SK-N-SH (cell line): ENCODE measurements at regions not wholly inside any gene's neighbourhood (a gene's known extent, or its start where the extent isn't known, plus 50 kb on each side); places are given as distances from the start of the nearest gene placed in this dataset.

Source experiments
- CTCF ChIA-PET: fragments of 300-600, 350-600 bp; formaldehyde crosslinking; extraction: SDS; loops from one replicate; lab custom pipeline; 2021; lab: Yijun Ruan, JAX
- POLR2A ChIA-PET: fragments of 350-600 bp; sonication (Branson Sonifier 250); formaldehyde crosslinking; extraction: SDS; loops from one replicate; lab custom pipeline; 2020; ENCODE audit warnings: antibody characterized with exemption, inconsistent platforms; lab: Yijun Ruan, JAX
- DNase-seq: peaks from one replicate; pipeline ENCODE4 v3.0.0; 2012
- H2AFZ ChIP-seq: fragments of 200-600 bp; sonication (generic); 2 replicates; pipeline ENCODE4 v1.8.1; 2016; ENCODE audit warnings: antibody characterized with exemption, mild to moderate bottlenecking, low read depth
- H3F3A ChIP-seq: fragments of 200-600 bp; sonication (generic); replicated peaks from 2 replicates; pipeline ENCODE3; 2016; ENCODE audit warnings: antibody characterized with exemption, mild to moderate bottlenecking; ENCODE audit not compliant: insufficient read depth
- H3K27ac ChIP-seq, 2 experiments: fragments of 200-500 bp in 1 of 2; fragments of 200-600 bp in 1 of 2; sonication (Bioruptor generic) in 1 of 2; sonication (generic), shearing (Covaris generic) in 1 of 2; 2 replicates each; pipeline versions ENCODE4 v1.5.1 to v1.6.1; 2014 to 2016; ENCODE audit warnings: low read depth in 2 of 2, inconsistent platforms in 1 of 2, low read length in 1 of 2, mild to moderate bottlenecking in 1 of 2, mixed read lengths in 1 of 2
- H3K27me3 ChIP-seq: fragments of 200-600 bp; sonication (generic), shearing (Covaris generic); 2 replicates; pipeline ENCODE4 v1.6.1; 2016; ENCODE audit warnings: mixed run types; ENCODE audit not compliant: insufficient read depth
- H3K36me3 ChIP-seq, 2 experiments: fragments of 200-500 bp in 1 of 2; fragments of 200-600 bp in 1 of 2; sonication (Bioruptor generic) in 1 of 2; sonication (generic) in 1 of 2; replicated peaks in 1 of 2; 2 replicates each; pipeline versions ENCODE3 to v1.5.1; 2014 to 2016; ENCODE audit warnings: low read length in 1 of 2, mild to moderate bottlenecking in 1 of 2; ENCODE audit not compliant: insufficient read depth in 2 of 2, control insufficient read depth in 1 of 2
- H3K4me1 ChIP-seq, 2 experiments: fragments of 200-500 bp in 1 of 2; fragments of 200-600 bp in 1 of 2; sonication (Bioruptor generic) in 1 of 2; sonication (generic), shearing (Covaris generic) in 1 of 2; 2 replicates each; pipeline versions ENCODE4 v1.5.1 to v1.6.1; 2014 to 2016; ENCODE audit warnings: low read depth in 1 of 2, low read length in 1 of 2, mixed run types in 1 of 2; ENCODE audit not compliant: insufficient read depth in 2 of 2, control insufficient read depth in 1 of 2
- H3K4me2 ChIP-seq: fragments of 200-600 bp; sonication (generic), shearing (Covaris generic); 2 replicates; pipeline ENCODE4 v1.6.1; 2017; ENCODE audit warnings: mixed run types
- H3K4me3 ChIP-seq, 2 experiments: fragments of 200-500 bp in 1 of 2; fragments of 200-600 bp in 1 of 2; sonication (Bioruptor generic) in 1 of 2; sonication (generic), shearing (Covaris generic) in 1 of 2; 2 replicates each; pipeline versions ENCODE4 v1.5.1 to v1.8.1; 2014 to 2016; ENCODE audit warnings: low read depth in 2 of 2, inconsistent platforms in 1 of 2, low read length in 1 of 2, mild to moderate bottlenecking in 1 of 2, mixed read lengths in 1 of 2, moderate library complexity in 1 of 2
- H3K79me2 ChIP-seq: fragments of 200-600 bp; sonication (generic); 2 replicates; pipeline ENCODE4 v1.8.1; 2017; ENCODE audit warnings: mild to moderate bottlenecking; ENCODE audit not compliant: insufficient read depth
- H3K9ac ChIP-seq: fragments of 200-600 bp; sonication (generic); 2 replicates; pipeline ENCODE4 v1.6.1; 2017; ENCODE audit warnings: mixed run types
- H3K9me2 ChIP-seq: fragments of 200-600 bp; sonication (generic); 2 replicates; pipeline ENCODE4 v1.6.1; 2017; ENCODE audit warnings: mixed run types
- H3K9me3 ChIP-seq: fragments of 200-600 bp; sonication (generic); 2 replicates; pipeline ENCODE4 v1.6.1; 2017; ENCODE audit warnings: mixed run types, mild to moderate bottlenecking, moderate library complexity
- H4K20me1 ChIP-seq: fragments of 200-600 bp; sonication (generic); 2 replicates; pipeline ENCODE4 v1.6.1; 2017; ENCODE audit warnings: mild to moderate bottlenecking, mixed run types; ENCODE audit not compliant: insufficient read depth
- CHD2 ChIP-seq: fragments of 150-350 bp; IDR thresholded peaks from 2 replicates; pipeline ENCODE4 v1.6.1; 2018; ENCODE audit warnings: low read length; ENCODE audit not compliant: partially characterized antibody
- CTCF ChIP-seq: fragments of 200-600 bp; sonication (generic); IDR thresholded peaks from 2 replicates; pipeline ENCODE4 v1.6.1; 2017; ENCODE audit warnings: antibody characterized with exemption, mild to moderate bottlenecking, moderate library complexity
- FOSL2 ChIP-seq: IDR thresholded peaks from 2 replicates; pipeline ENCODE4 v1.4.0; 2012; ENCODE audit warnings: low read depth, mild to moderate bottlenecking, moderate library complexity, borderline replicate concordance
- FOXJ3 ChIP-seq: sonication (generic); formaldehyde crosslinking; IDR thresholded peaks from 2 replicates; pipeline ENCODE4 v1.5.1; 2020; ENCODE audit warnings: mild to moderate bottlenecking, missing genetic modification reagents
- GATA2 ChIP-seq: sonication (generic); formaldehyde crosslinking; IDR thresholded peaks from 2 replicates; pipeline ENCODE4 v1.5.0; 2020; ENCODE audit warnings: mild to moderate bottlenecking, missing genetic modification reagents
- JUND ChIP-seq: IDR thresholded peaks from 2 replicates; pipeline ENCODE4 v1.4.0; 2012
- MAX ChIP-seq: IDR thresholded peaks from 2 replicates; pipeline ENCODE4 v1.4.0; 2012; ENCODE audit warnings: low read depth
- MXI1 ChIP-seq: IDR thresholded peaks from 2 replicates; pipeline ENCODE4 v1.6.1; 2012; ENCODE audit warnings: mild to moderate bottlenecking, low read depth, low read length, improper control_type of control experiment
- PBX3 ChIP-seq: IDR thresholded peaks from 2 replicates; pipeline ENCODE4; 2012
- RXRA ChIP-seq: IDR thresholded peaks from 2 replicates; pipeline ENCODE4 v1.4.0; 2012; ENCODE audit warnings: low read depth, mild to moderate bottlenecking, borderline replicate concordance
- SIN3A ChIP-seq: IDR thresholded peaks from 2 replicates; pipeline ENCODE4 v1.6.1; 2012; ENCODE audit warnings: low read depth, mild to moderate bottlenecking, low read length, moderate library complexity, borderline replicate concordance
- TAF1 ChIP-seq: IDR thresholded peaks from 2 replicates; pipeline ENCODE4 v1.6.1; 2012; ENCODE audit warnings: low read depth, mild to moderate bottlenecking, low read length, moderate library complexity, borderline replicate concordance
- USF1 ChIP-seq: IDR thresholded peaks from 2 replicates; pipeline ENCODE4 v1.4.0; 2012; ENCODE audit warnings: low read depth, borderline replicate concordance
- ZBTB33 ChIP-seq: IDR thresholded peaks from 2 replicates; pipeline ENCODE4 v1.4.0; 2012; ENCODE audit warnings: low read depth, borderline replicate concordance
- WGBS: methylation state at CpG from one replicate; pipeline ENCODE4 v1.1.6; 2017; ENCODE audit warnings: low lambda C conversion rate; 5-methylcytosine and 5-hydroxymethylcytosine counted together

GRCh38 chr2:145547620-145548019 lies 1027.7 kb upstream of the ZEB2 start:
- Histone ChIP-seq H3K27ac (no peak overlapping the region), H3K9me2 (no peaks in the 10 kb centered on the region), H3K27me3 (no peaks in the 10 kb centered on the region), H3K36me3 (no peaks in the 10 kb centered on the region), H3K79me2 (no peaks in the 10 kb centered on the region), H3K4me3 (no peak overlapping the region), H2AFZ (no peak overlapping the region), H3K9ac (no peak overlapping the region), H3F3A (no peaks in the 10 kb centered on the region), H4K20me1 (no peaks in the 10 kb centered on the region), H3K4me2 (no peak overlapping the region)
- CTCF ChIA-PET: no interaction called here
- WGBS: 65% methylated on average over 4 of the region's 4 CpGs
- DNase-seq: no peak
- POLR2A ChIA-PET: no interaction called here
- TF ChIP-seq RXRA (no peak), ZBTB33 (no peak), JUND (no peak), FOSL2 (no peak), SIN3A (no peak), USF1 (no peak), TAF1 (no peak), GATA2 (CRISPR knock-in tag) (no peak), MAX (no peak), CHD2 (no peak), MXI1 (no peak)
- TF ChIP-seq, all 33 proteins: peak for 0
- Histone ChIP-seq H3K4me1 (no peaks in the 10 kb centered on the region; a peak in 1 of 4 replicates), H3K9me3 (no peaks in the 10 kb centered on the region)

- H3K4me2 ChIP-seq: no peak overlapping the region
- ChIA-PET CTCF (no interaction called here), POLR2A (no interaction called here)
- no peaks in the 10 kb centered on the region for H3K9me3 ChIP-seq
- no peak overlapping the region for H3K9ac ChIP-seq
- H3K27ac ChIP-seq: no peak overlapping the region
- TF ChIP-seq PBX3 (no peak), CHD2 (no peak), CTCF (peak; percentile 41), SIN3A (no peak), FOXJ3 (no peak)
- no peak for DNase-seq
- H3K4me3 ChIP-seq: no peak overlapping the region
- H2AFZ ChIP-seq: no peak overlapping the region
- no peaks in the 10 kb centered on the region for H3K79me2 ChIP-seq
- no peaks in the 10 kb centered on the region for H3F3A ChIP-seq
- 68% methylated on average over 2 of the region's 2 CpGs for WGBS
- H3K36me3 ChIP-seq: no peaks in the 10 kb centered on the region
- H3K9me2 ChIP-seq: no peaks in the 10 kb centered on the region
- no peaks in the 10 kb centered on the region for H3K27me3 ChIP-seq
- H4K20me1 ChIP-seq: no peaks in the 10 kb centered on the region
- no peaks in the 10 kb centered on the region; a peak in 1 of 4 replicates for H3K4me1 ChIP-seq
Observed at GRCh38 chr2:145546091-145546490, 1026.2 kb upstream of the ZEB2 start.
